ENCODE measurements at regions not wholly inside any gene's neighbourhood (a gene's known extent, or its start where the extent isn't known, plus 50 kb on each side); places are given as distances from the start of the nearest gene placed in this dataset.

DNA sequence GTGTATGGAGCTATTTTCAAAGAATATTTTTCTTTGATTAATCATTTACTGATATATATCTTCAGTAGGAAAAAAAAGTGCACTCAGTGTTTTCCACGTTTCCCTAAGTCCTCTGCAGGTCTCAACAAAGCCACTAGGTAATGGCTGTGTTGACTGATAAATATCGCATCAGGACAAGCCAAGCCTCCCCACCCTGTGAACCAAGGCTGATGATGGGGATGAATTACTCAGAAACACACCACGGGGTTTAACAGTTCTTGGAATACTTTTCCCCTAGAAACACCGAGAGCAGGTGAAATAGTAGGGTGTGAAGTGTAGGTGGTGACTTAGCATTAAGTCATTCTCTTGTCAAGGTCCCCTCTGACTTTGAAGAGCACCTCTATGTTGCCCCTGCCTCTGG, 423.5 kb upstream of the IGFBP3 start:
- H3K27ac ChIP-seq, result no peak overlapping the region
- no peak overlapping the region for H3K9ac ChIP-seq
- no peaks in the 10 kb centered on the region for H3K79me2 ChIP-seq (ENCODE audit: low read depth)
- no peak overlapping the region for H3K4me3 ChIP-seq
- no peaks in the 10 kb centered on the region for H3K27me3 ChIP-seq
- H3K4me2 ChIP-seq, result no peak overlapping the region
- H4K20me1 ChIP-seq (ENCODE audit: low read depth), result no peaks in the 10 kb centered on the region
- H2AFZ ChIP-seq (replicated peaks), result no peak overlapping the region
- Mint-ChIP-seq H3K27me3 (ENCODE audit: insufficient read depth, low read depth) (no peaks in the 10 kb centered on the region), H3K9me3 (peaks cover 9% of the 10 kb centered on the region), H3K4me1 (peaks cover 5% of the 10 kb centered on the region), H3K4me3 (no peak overlapping the region), H3K27ac (no peak overlapping the region), H3K36me3 (no peaks in the 10 kb centered on the region)
- no peaks in the 10 kb centered on the region for H3K9me3 ChIP-seq (ENCODE audit: low read depth)
- H3K4me1 ChIP-seq, result no peaks in the 10 kb centered on the region
- no peaks in the 10 kb centered on the region for H3F3A ChIP-seq (ENCODE audit: low read depth)
- DNase-seq (ENCODE audit: low spot score), result no peak
- TF ChIP-seq EZH2phosphoT487 (IDR thresholded peaks at IDR 0.05) (no peak), EZH2 (IDR thresholded peaks at IDR 0.05) (no peak)
- TF ChIP-seq, protein P1, sequence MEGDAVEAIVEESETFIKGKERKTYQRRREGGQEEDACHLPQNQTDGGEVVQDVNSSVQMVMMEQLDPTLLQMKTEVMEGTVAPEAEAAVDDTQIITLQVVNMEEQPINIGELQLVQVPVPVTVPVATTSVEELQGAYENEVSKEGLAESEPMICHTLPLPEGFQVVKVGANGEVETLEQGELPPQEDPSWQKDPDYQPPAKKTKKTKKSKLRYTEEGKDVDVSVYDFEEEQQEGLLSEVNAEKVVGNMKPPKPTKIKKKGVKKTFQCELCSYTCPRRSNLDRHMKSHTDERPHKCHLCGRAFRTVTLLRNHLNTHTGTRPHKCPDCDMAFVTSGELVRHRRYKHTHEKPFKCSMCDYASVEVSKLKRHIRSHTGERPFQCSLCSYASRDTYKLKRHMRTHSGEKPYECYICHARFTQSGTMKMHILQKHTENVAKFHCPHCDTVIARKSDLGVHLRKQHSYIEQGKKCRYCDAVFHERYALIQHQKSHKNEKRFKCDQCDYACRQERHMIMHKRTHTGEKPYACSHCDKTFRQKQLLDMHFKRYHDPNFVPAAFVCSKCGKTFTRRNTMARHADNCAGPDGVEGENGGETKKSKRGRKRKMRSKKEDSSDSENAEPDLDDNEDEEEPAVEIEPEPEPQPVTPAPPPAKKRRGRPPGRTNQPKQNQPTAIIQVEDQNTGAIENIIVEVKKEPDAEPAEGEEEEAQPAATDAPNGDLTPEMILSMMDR (IDR thresholded peaks at IDR 0.05), result no peak
- no peaks in the 10 kb centered on the region for H3K36me3 ChIP-seq

GRCh38 chr7:46343802-46344201, 422.7 kb upstream of the IGFBP3 start:
- H3K36me3 Mint-ChIP-seq, result no peaks in the 10 kb centered on the region
- H3K4me2 ChIP-seq, result no peak overlapping the region
- H3K27ac ChIP-seq, result no peak overlapping the region
- H3K36me3 ChIP-seq, result no peaks in the 10 kb centered on the region
- H3K4me1 ChIP-seq, result no peaks in the 10 kb centered on the region
- no peak overlapping the region for H3K9ac ChIP-seq
- no peaks in the 10 kb centered on the region for H3F3A ChIP-seq (ENCODE audit: low read depth)
- no peak overlapping the region for H2AFZ ChIP-seq (replicated peaks)
- no peaks in the 10 kb centered on the region for H3K27me3 Mint-ChIP-seq (ENCODE audit: insufficient read depth, low read depth)
- peaks cover 9% of the 10 kb centered on the region for H3K9me3 Mint-ChIP-seq
- no peaks in the 10 kb centered on the region for H3K27me3 ChIP-seq
- TF ChIP-seq, protein P1 (IDR thresholded peaks at IDR 0.05), result no peak
- no peak for TF ChIP-seq EZH2 (IDR thresholded peaks at IDR 0.05)
- no peak for TF ChIP-seq EZH2phosphoT487 (IDR thresholded peaks at IDR 0.05)
- no peak overlapping the region for H3K4me3 ChIP-seq
- DNase-seq (ENCODE audit: low spot score), result no peak
- no peak overlapping the region for H3K4me3 Mint-ChIP-seq
- H3K4me1 Mint-ChIP-seq, result peaks cover 5% of the 10 kb centered on the region
- no peaks in the 10 kb centered on the region for H3K79me2 ChIP-seq (ENCODE audit: low read depth)
- no peaks in the 10 kb centered on the region for H4K20me1 ChIP-seq (ENCODE audit: low read depth)
- no peak overlapping the region for H3K27ac Mint-ChIP-seq
- no peaks in the 10 kb centered on the region for H3K9me3 ChIP-seq (ENCODE audit: low read depth)

- H3K4me1 Mint-ChIP-seq, result no peaks in the 10 kb centered on the region
- no peak overlapping the region for H3K4me3 ChIP-seq
- H3K4me1 ChIP-seq, result no peaks in the 10 kb centered on the region
- DNase-seq (ENCODE audit: low spot score), result no peak
- H3K27ac Mint-ChIP-seq, result no peak overlapping the region
- no peaks in the 10 kb centered on the region for H3K36me3 Mint-ChIP-seq
- no peaks in the 10 kb centered on the region for H3K27me3 ChIP-seq
- H2AFZ ChIP-seq (replicated peaks), result no peak overlapping the region
- peaks cover 2% of the 10 kb centered on the region for H3K27me3 Mint-ChIP-seq (ENCODE audit: insufficient read depth, low read depth)
- H3K79me2 ChIP-seq (ENCODE audit: low read depth), result no peaks in the 10 kb centered on the region
- no peak overlapping the region for H3K4me2 ChIP-seq
- no peak for TF ChIP-seq EZH2phosphoT487 (IDR thresholded peaks at IDR 0.05)
- no peak for TF ChIP-seq EZH2 (IDR thresholded peaks at IDR 0.05)
- TF ChIP-seq, protein P1 (IDR thresholded peaks at IDR 0.05), result no peak
- H3K4me3 Mint-ChIP-seq, result no peak overlapping the region
- H4K20me1 ChIP-seq (ENCODE audit: low read depth), result no peaks in the 10 kb centered on the region
- H3K9ac ChIP-seq, result no peak overlapping the region
- no peaks in the 10 kb centered on the region for H3F3A ChIP-seq (ENCODE audit: low read depth)
- H3K9me3 ChIP-seq (ENCODE audit: low read depth), result no peaks in the 10 kb centered on the region
- H3K9me3 Mint-ChIP-seq, result no peaks in the 10 kb centered on the region
- no peaks in the 10 kb centered on the region for H3K36me3 ChIP-seq
- H3K27ac ChIP-seq, result no peak overlapping the region
Observed at GRCh38 chr7:46322937-46323336, 401.9 kb upstream of the IGFBP3 start.
